Karpas-422 (cell line): ENCODE measurements at regions not wholly inside any gene's neighbourhood (a gene's known extent, or its start where the extent isn't known, plus 50 kb on each side); places are given as distances from the start of the nearest gene placed in this dataset.

Experiments
- DNase-seq: peaks from one replicate; pipeline ENCODE4 v3.0.0-alpha.2; 2015
- H2AFZ ChIP-seq: fragments of 200-600 bp; sonication (generic); 2 replicates; pipeline ENCODE4 v1.6.1; 2014; ENCODE audit warnings: antibody characterized with exemption, low read length, mixed read lengths
- H3K27ac ChIP-seq: fragments of 200-600 bp; sonication (generic); 2 replicates; pipeline ENCODE4 v1.5.1; 2014; ENCODE audit warnings: mild to moderate bottlenecking, low read length, moderate library complexity
- H3K27me3 ChIP-seq: fragments of 200-600 bp; sonication (generic); 2 replicates; pipeline ENCODE4 v1.6.1; 2014; ENCODE audit warnings: low read length, mixed read lengths
- H3K36me3 ChIP-seq: fragments of 200-600 bp; sonication (generic); 2 replicates; pipeline ENCODE4 v1.6.1; 2014; ENCODE audit warnings: low read length, mixed read lengths; ENCODE audit not compliant: insufficient read depth
- H3K4me1 ChIP-seq: fragments of 200-600 bp; sonication (generic); 2 replicates; pipeline ENCODE4 v1.6.1; 2014; ENCODE audit warnings: mild to moderate bottlenecking, low read length, mixed read lengths
- H3K4me2 ChIP-seq: fragments of 200-600 bp; sonication (generic); 2 replicates; pipeline ENCODE4 v1.6.1; 2014; ENCODE audit warnings: low read length, low read depth, mild to moderate bottlenecking; ENCODE audit not compliant: poor library complexity, severe bottlenecking
- H3K4me3 ChIP-seq: fragments of 200-600 bp; sonication (generic); 2 replicates; pipeline ENCODE4 v1.5.1; 2014; ENCODE audit warnings: mild to moderate bottlenecking, antibody characterized with exemption, low read length, mixed read lengths
- H3K79me2 ChIP-seq: fragments of 200-600 bp; sonication (generic); 2 replicates; pipeline ENCODE4 v1.6.1; 2014; ENCODE audit warnings: mild to moderate bottlenecking, low read length, mixed read lengths
- H3K9ac ChIP-seq: fragments of 200-600 bp; sonication (generic); 2 replicates; pipeline ENCODE4 v1.6.0; 2014; ENCODE audit warnings: low read length
- H3K9me2 ChIP-seq: fragments of 200-600 bp; sonication (generic), shearing (Covaris generic); replicated peaks from 2 replicates; pipeline ENCODE4 v1.6.0; 2014; ENCODE audit warnings: mild to moderate bottlenecking, low read length, moderate library complexity; ENCODE audit not compliant: insufficient read depth
- H3K9me3 ChIP-seq: fragments of 300-700, 200-600 bp; sonication (generic); 2 replicates; pipeline ENCODE4 v1.6.1; 2014; ENCODE audit warnings: low read length, mixed read lengths
- H4K20me1 ChIP-seq: fragments of 200-600 bp; sonication (generic); 2 replicates; pipeline ENCODE4 v1.6.1; 2014; ENCODE audit warnings: mild to moderate bottlenecking, antibody characterized with exemption, low read length, low read depth; ENCODE audit not compliant: insufficient read depth

DNA sequence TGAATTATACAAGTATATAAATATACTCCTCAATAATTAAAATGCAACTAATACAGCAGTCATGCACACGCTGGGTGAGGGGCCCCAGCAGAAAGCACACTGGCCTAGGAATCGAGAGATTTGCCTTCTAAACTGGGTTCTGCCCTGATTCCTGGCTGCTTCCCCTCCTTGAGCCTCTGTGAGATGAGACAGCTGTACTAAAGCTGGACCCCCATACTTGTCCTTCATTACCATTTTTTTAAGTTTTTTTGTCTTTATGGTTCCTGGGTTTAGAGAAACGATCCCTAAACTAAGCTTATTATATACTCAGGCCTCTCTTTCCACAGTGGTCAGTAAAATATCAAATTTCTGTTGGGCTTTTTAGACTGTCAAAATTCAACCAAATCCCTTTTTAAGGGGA lies 195.1 kb upstream of the DYNLRB2 start:
- Histone ChIP-seq H3K9ac (no peak overlapping the region), H3K4me2 (no peak overlapping the region), H3K27me3 (no peaks in the 10 kb centered on the region), H3K79me2 (no peaks in the 10 kb centered on the region), H3K9me3 (no peaks in the 10 kb centered on the region), H3K36me3 (no peaks in the 10 kb centered on the region), H3K4me1 (no peaks in the 10 kb centered on the region; the same call in 1 of the 2 replicates), H3K4me3 (no peak overlapping the region), H4K20me1 (no peaks in the 10 kb centered on the region), H3K9me2 (no peaks in the 10 kb centered on the region), H2AFZ (no peak overlapping the region), H3K27ac (no peak overlapping the region)
- no peak for DNase-seq

GRCh38 chr16:80344570-80344969 lies 196.2 kb upstream of the DYNLRB2 start:
- Histone ChIP-seq H3K4me2 (no peak overlapping the region), H3K4me3 (no peak overlapping the region), H3K9me2 (no peaks in the 10 kb centered on the region), H3K9ac (no peak overlapping the region), H2AFZ (no peak overlapping the region), H3K9me3 (no peaks in the 10 kb centered on the region), H3K79me2 (no peaks in the 10 kb centered on the region), H3K36me3 (no peaks in the 10 kb centered on the region), H4K20me1 (no peaks in the 10 kb centered on the region), H3K27ac (no peak overlapping the region), H3K27me3 (no peaks in the 10 kb centered on the region), H3K4me1 (no peaks in the 10 kb centered on the region; the same call in 1 of the 2 replicates)
- no peak for DNase-seq

GRCh38 chr16:80341263-80341662 lies 199.5 kb upstream of the DYNLRB2 start:
- no peak overlapping the region for H3K4me3 ChIP-seq
- no peaks in the 10 kb centered on the region for H3K27me3 ChIP-seq
- H3K27ac ChIP-seq = no peak overlapping the region
- no peak overlapping the region for H2AFZ ChIP-seq
- H3K79me2 ChIP-seq = no peaks in the 10 kb centered on the region
- no peak overlapping the region for H3K9ac ChIP-seq
- no peaks in the 10 kb centered on the region for H4K20me1 ChIP-seq
- no peak for DNase-seq
- no peaks in the 10 kb centered on the region for H3K9me3 ChIP-seq
- no peaks in the 10 kb centered on the region for H3K9me2 ChIP-seq
- no peaks in the 10 kb centered on the region for H3K36me3 ChIP-seq
- no peaks in the 10 kb centered on the region; the same call in 1 of the 2 replicates for H3K4me1 ChIP-seq
- H3K4me2 ChIP-seq = no peak overlapping the region

DNA sequence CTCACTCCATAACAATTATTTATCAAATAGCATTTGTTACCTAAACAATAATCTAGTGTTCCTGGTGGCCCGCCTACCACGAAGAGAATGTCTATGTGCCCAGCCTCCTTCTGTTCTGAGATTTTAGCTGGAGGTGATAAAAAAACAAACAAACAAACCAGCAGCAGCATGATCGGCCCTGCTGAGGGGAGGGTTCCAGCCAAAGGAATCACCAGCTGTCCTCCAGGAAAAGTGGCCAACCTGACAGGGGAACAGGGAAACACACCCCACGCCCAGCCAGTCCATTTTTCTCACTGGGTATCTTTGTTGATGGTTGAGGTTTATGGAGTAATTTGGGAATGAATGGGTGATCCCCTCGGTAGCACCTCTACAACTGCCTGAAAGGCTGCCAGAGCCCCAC lies 203.0 kb upstream of the DYNLRB2 start:
- H3K9me3 ChIP-seq = no peaks in the 10 kb centered on the region
- no peak overlapping the region for H3K9ac ChIP-seq
- H3K4me2 ChIP-seq = no peak overlapping the region
- no peaks in the 10 kb centered on the region for H3K79me2 ChIP-seq
- no peak overlapping the region for H3K4me3 ChIP-seq
- H3K9me2 ChIP-seq = no peaks in the 10 kb centered on the region
- no peaks in the 10 kb centered on the region for H3K27me3 ChIP-seq
- no peaks in the 10 kb centered on the region for H3K36me3 ChIP-seq
- H2AFZ ChIP-seq = no peak overlapping the region
- no peaks in the 10 kb centered on the region for H4K20me1 ChIP-seq
- no peak overlapping the region for H3K27ac ChIP-seq
- no peak for DNase-seq
- H3K4me1 ChIP-seq = no peaks in the 10 kb centered on the region

DNA sequence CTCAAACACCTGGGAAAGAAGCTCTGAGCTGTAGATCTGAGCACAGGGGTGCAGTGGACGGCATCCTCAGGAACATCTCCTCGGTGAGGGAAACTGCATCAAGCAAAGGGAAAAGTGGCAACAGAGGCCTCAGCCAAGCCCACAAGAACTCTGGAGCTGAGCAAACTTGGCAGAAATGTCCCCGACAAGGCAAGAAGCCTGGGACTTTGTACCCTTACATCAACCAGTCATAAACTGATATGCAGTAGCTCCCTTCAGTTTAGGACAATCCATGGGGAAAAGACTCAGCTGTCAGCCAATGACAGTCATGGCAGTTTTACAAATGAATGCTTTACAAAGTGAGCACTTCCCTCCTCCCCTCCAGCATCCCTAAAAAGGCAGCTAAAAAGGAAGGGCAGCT lies 210.0 kb upstream of the DYNLRB2 start:
- Histone ChIP-seq H4K20me1 (no peaks in the 10 kb centered on the region), H3K36me3 (no peaks in the 10 kb centered on the region), H2AFZ (no peak overlapping the region), H3K9me3 (no peaks in the 10 kb centered on the region), H3K4me3 (no peak overlapping the region), H3K9me2 (no peaks in the 10 kb centered on the region), H3K9ac (no peak overlapping the region), H3K27ac (no peak overlapping the region), H3K4me2 (no peak overlapping the region), H3K27me3 (0 out of 2 replicates have a peak, but pooled peaks cover 2% of the 10 kb centered on the region), H3K4me1 (no peaks in the 10 kb centered on the region), H3K79me2 (no peaks in the 10 kb centered on the region)
- no peak for DNase-seq

DNA sequence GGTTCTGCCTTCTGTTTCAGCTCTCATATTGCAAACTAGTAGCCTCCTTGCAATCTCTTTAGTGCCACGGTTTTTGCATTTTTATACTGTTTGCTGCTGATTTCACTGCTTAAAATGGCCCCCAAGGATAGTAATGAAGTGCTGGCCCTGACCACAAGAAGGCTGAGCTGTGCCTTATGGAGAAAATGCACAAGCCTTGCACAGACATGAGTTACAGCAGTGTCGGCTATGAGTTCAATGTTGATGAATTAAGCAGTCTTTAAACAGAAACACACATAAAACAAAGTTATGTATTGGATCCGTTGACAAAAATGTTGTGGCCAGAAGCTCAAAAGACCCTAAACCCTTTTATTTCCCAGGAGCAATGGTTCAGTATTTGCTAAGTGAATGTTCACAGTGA lies 210.6 kb upstream of the DYNLRB2 start:
- no peaks in the 10 kb centered on the region for H3K36me3 ChIP-seq
- H3K9ac ChIP-seq = no peak overlapping the region
- no peak overlapping the region for H3K4me3 ChIP-seq
- H3K27me3 ChIP-seq = 0 out of 2 replicates have a peak, but pooled peaks cover 2% of the 10 kb centered on the region
- H2AFZ ChIP-seq = no peak overlapping the region
- H3K9me3 ChIP-seq = no peaks in the 10 kb centered on the region
- DNase-seq = no peak
- no peaks in the 10 kb centered on the region for H3K9me2 ChIP-seq
- H3K4me2 ChIP-seq = no peak overlapping the region
- H4K20me1 ChIP-seq = no peaks in the 10 kb centered on the region
- H3K79me2 ChIP-seq = no peaks in the 10 kb centered on the region
- no peaks in the 10 kb centered on the region for H3K4me1 ChIP-seq
- H3K27ac ChIP-seq = no peak overlapping the region

GRCh38 chr16:80327740-80328139 lies 213.1 kb upstream of the DYNLRB2 start:
- H3K36me3 ChIP-seq = no peaks in the 10 kb centered on the region
- no peak for DNase-seq
- H3K79me2 ChIP-seq = no peaks in the 10 kb centered on the region
- no peaks in the 10 kb centered on the region for H4K20me1 ChIP-seq
- H3K9me3 ChIP-seq = no peaks in the 10 kb centered on the region
- no peak overlapping the region for H3K4me2 ChIP-seq
- H3K9me2 ChIP-seq = no peaks in the 10 kb centered on the region
- H3K9ac ChIP-seq = no peak overlapping the region
- no peak overlapping the region for H3K27ac ChIP-seq
- H2AFZ ChIP-seq = no peak overlapping the region
- H3K27me3 ChIP-seq = 0 out of 2 replicates have a peak, but pooled peaks cover 2% of the 10 kb centered on the region
- no peak overlapping the region for H3K4me3 ChIP-seq
- no peaks in the 10 kb centered on the region for H3K4me1 ChIP-seq

DNA sequence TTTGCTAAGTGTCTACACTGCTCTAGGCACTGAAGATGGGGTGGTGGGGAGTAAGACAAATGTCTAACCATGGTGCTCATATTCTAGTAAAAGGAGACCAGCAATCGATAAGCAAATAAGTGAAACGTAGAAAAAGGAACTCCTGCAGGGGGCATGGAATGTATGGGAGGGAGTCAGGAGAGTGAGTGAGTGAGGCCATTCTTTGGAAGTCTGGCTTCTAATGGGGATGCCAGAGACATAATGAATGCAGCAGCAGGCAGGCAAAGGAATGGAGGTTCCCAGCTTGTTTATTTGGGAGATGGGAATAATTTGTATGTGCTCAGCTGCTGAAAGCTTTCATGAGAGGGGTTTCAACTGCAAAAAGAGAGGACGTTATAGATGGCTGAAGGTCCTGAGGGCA lies 216.4 kb upstream of the DYNLRB2 start:
- Histone ChIP-seq H3K79me2 (no peaks in the 10 kb centered on the region), H3K27ac (no peak overlapping the region), H3K4me1 (no peaks in the 10 kb centered on the region), H3K36me3 (no peaks in the 10 kb centered on the region), H3K9me2 (no peaks in the 10 kb centered on the region), H3K9ac (no peak overlapping the region), H3K4me2 (no peak overlapping the region), H3K4me3 (no peak overlapping the region), H4K20me1 (no peaks in the 10 kb centered on the region), H2AFZ (no peak overlapping the region), H3K27me3 (0 out of 2 replicates have a peak, but pooled peaks cover 2% of the 10 kb centered on the region), H3K9me3 (no peaks in the 10 kb centered on the region)
- DNase-seq = no peak

GRCh38 chr16:80323808-80324195 lies 217.0 kb upstream of the DYNLRB2 start:
- H3K9me2 ChIP-seq = no peaks in the 10 kb centered on the region
- no peaks in the 10 kb centered on the region for H4K20me1 ChIP-seq
- no peaks in the 10 kb centered on the region for H3K9me3 ChIP-seq
- DNase-seq = no peak
- no peaks in the 10 kb centered on the region for H3K79me2 ChIP-seq
- H3K9ac ChIP-seq = no peak overlapping the region
- no peaks in the 10 kb centered on the region for H3K36me3 ChIP-seq
- no peak overlapping the region for H3K27ac ChIP-seq
- 0 out of 2 replicates have a peak, but pooled peaks cover 2% of the 10 kb centered on the region for H3K27me3 ChIP-seq
- H3K4me3 ChIP-seq = no peak overlapping the region
- no peak overlapping the region for H3K4me2 ChIP-seq
- H2AFZ ChIP-seq = no peak overlapping the region
- no peaks in the 10 kb centered on the region for H3K4me1 ChIP-seq
